Endothelial cell of umbilical vein (primary cell): ENCODE measurements at regions not wholly inside any gene's neighbourhood (a gene's known extent, or its start where the extent isn't known, plus 50 kb on each side); places are given as distances from the start of the nearest gene placed in this dataset.

Experiments
- CTCF ChIP-seq, 2 donors: IDR thresholded peaks; 1 replicate in 1 of 2; 2 replicates in 1 of 2; pipeline ENCODE4 v1.5.1; 2011; ENCODE audit warnings: low read length in 2 of 2, mild to moderate bottlenecking in 2 of 2, moderate library complexity in 2 of 2, control low read depth in 1 of 2, inconsistent platforms in 1 of 2, low read depth in 1 of 2; ENCODE audit not compliant: insufficient read depth in 1 of 2; ENCODE audit errors: extremely low read depth in 1 of 2
- EZH2 ChIP-seq: IDR thresholded peaks from 2 replicates; pipeline ENCODE4 v1.6.1; 2012; ENCODE audit warnings: borderline replicate concordance, low read depth, mild to moderate bottlenecking, moderate library complexity, low read length, inconsistent platforms; ENCODE audit not compliant: severe bottlenecking
- MAX ChIP-seq: IDR thresholded peaks from 2 replicates; pipeline ENCODE4 v1.6.1; 2011; ENCODE audit not compliant: insufficient read depth, insufficient read length
- MYC ChIP-seq: IDR thresholded peaks from one replicate; pipeline ENCODE4 v1.6.1; 2011; ENCODE audit warnings: mild to moderate bottlenecking, low read depth, low read length
- POLR2AphosphoS5 ChIP-seq: IDR thresholded peaks from 2 replicates; pipeline ENCODE4 v1.6.1; 2012; ENCODE audit warnings: low read depth, mild to moderate bottlenecking, control low read depth, low read length, moderate library complexity; ENCODE audit not compliant: insufficient read depth

GRCh38 chr2:8065191-8065590 lies 616.7 kb upstream of the ID2 start:
- TF ChIP-seq CTCF (IDR thresholded peaks at IDR 0.05; ENCODE audit: extremely low read depth in 1 of 2, insufficient read depth in 1 of 2, low read depth in 1 of 2, low read length in 2 of 2) (no peak), POLR2AphosphoS5 (no peak), MYC (no peak), EZH2 (no peak), MAX (no peak)
